ENCODE measurements at regions not wholly inside any gene's neighbourhood (a gene's known extent, or its start where the extent isn't known, plus 50 kb on each side); places are given as distances from the start of the nearest gene placed in this dataset.
"Not testable (repeated sequence)": the region's sequence is repeated elsewhere in the genome, so short reads cannot be mapped to it uniquely, and the experiment has no call there.

- DNase-seq (ENCODE audit: low read depth, low spot score) = no peak
- Histone ChIP-seq H3K27me3 (ENCODE audit: insufficient read depth, insufficient read length) (peaks cover 4% of the 10 kb centered on the region), H3K4me1 (ENCODE audit: insufficient read depth, insufficient read length) (no peaks in the 10 kb centered on the region), H3K9me3 (ENCODE audit: insufficient read depth, low read length) (peaks cover 38% of the 10 kb centered on the region; the same call in 1 of the 2 replicates), H3K36me3 (ENCODE audit: insufficient read depth, insufficient read length, low read length) (no peaks in the 10 kb centered on the region), H3K9ac (ENCODE audit: insufficient read length, low read depth) (no peak overlapping the region), H3K4me3 (ENCODE audit: insufficient read length, low read depth) (no peak overlapping the region)
- no peak for TF ChIP-seq ZNF274 (IDR thresholded peaks at IDR 0.05; ENCODE audit: low read depth, low read length)
- TF ChIP-seq SUZ12 (IDR thresholded peaks at IDR 0.05; ENCODE audit: extremely low read depth, insufficient read depth, insufficient read length) = no peak
- no peak for TF ChIP-seq YY1 (IDR thresholded peaks at IDR 0.05; ENCODE audit: insufficient read depth, insufficient read length)
These were observed 94.2 kb downstream of the PRKAB2 start for GRCh38 chr1:147077936-147078605.

GRCh38 chr1:147077523-147077922, 94.7 kb downstream of the PRKAB2 start:
- TF ChIP-seq YY1 (IDR thresholded peaks at IDR 0.05; ENCODE audit: insufficient read depth, insufficient read length) (no peak), SUZ12 (IDR thresholded peaks at IDR 0.05; ENCODE audit: extremely low read depth, insufficient read depth, insufficient read length) (no peak), ZNF274 (IDR thresholded peaks at IDR 0.05; ENCODE audit: low read depth, low read length) (no peak)
- Histone ChIP-seq H3K9ac (ENCODE audit: insufficient read length, low read depth) (no peak overlapping the region), H3K4me3 (ENCODE audit: insufficient read length, low read depth) (no peak overlapping the region), H3K9me3 (ENCODE audit: insufficient read depth, low read length) (peaks cover 38% of the 10 kb centered on the region; the same call in 1 of the 2 replicates), H3K4me1 (ENCODE audit: insufficient read depth, insufficient read length) (no peaks in the 10 kb centered on the region), H3K27me3 (ENCODE audit: insufficient read depth, insufficient read length) (peaks cover 9% of the 10 kb centered on the region), H3K36me3 (ENCODE audit: insufficient read depth, insufficient read length, low read length) (no peaks in the 10 kb centered on the region)
- DNase-seq (ENCODE audit: low read depth, low spot score) = no peak

DNA sequence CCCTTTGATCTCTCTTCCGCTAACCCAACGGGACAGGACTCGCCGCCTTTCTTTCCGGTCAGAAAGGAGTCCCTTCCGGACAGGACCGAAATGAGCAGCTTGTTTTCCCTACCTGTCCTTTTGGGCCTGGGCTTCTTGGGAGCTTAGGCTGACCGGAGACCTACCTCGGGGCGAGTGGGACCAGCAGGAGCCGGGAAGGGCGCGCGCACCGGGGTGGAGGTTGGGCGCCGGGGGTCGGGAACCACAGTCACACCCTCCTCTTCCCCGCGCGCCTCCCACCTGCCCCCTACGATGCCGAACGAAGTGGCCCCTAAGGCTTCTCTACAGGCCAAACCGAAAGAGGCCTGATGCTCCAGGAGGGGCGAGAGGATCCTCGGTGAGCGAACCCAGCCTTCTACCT, 95.2 kb downstream of the PRKAB2 start:
- H3K4me3 ChIP-seq (ENCODE audit: insufficient read length, low read depth) = no peak overlapping the region
- H3K27me3 ChIP-seq (ENCODE audit: insufficient read depth, insufficient read length) = peaks cover 13% of the 10 kb centered on the region
- no peaks in the 10 kb centered on the region for H3K4me1 ChIP-seq (ENCODE audit: insufficient read depth, insufficient read length)
- no peak overlapping the region for H3K9ac ChIP-seq (ENCODE audit: insufficient read length, low read depth)
- no peak for TF ChIP-seq SUZ12 (IDR thresholded peaks at IDR 0.05; ENCODE audit: extremely low read depth, insufficient read depth, insufficient read length)
- no peak for TF ChIP-seq YY1 (IDR thresholded peaks at IDR 0.05; ENCODE audit: insufficient read depth, insufficient read length)
- no peak for TF ChIP-seq ZNF274 (IDR thresholded peaks at IDR 0.05; ENCODE audit: low read depth, low read length)
- peaks cover 38% of the 10 kb centered on the region; the same call in 1 of the 2 replicates for H3K9me3 ChIP-seq (ENCODE audit: insufficient read depth, low read length)
- no peak for DNase-seq (ENCODE audit: low read depth, low spot score)
- H3K36me3 ChIP-seq (ENCODE audit: insufficient read depth, insufficient read length, low read length) = no peaks in the 10 kb centered on the region

DNA sequence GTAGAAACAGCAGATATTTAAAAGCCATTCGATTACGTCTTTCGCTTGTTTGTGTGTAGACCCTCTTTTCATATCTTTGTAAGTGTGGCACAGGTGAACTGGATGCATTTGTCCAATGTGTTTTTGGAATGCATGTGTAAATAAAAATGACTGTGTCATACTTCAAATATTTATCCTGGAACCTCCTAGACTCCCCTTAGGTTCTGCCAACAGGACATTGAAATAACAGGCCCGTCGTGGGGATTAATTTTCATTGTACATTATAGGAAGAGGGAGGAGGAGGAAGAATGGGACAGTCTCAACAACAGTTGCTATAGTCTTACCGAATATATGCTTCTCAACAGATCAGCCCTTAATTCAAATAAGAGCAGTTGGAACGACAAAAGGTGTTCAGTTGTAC, 95.8 kb downstream of the PRKAB2 start:
- no peak overlapping the region for H3K4me3 ChIP-seq (ENCODE audit: insufficient read length, low read depth)
- TF ChIP-seq SUZ12 (IDR thresholded peaks at IDR 0.05; ENCODE audit: extremely low read depth, insufficient read depth, insufficient read length) (no peak), ZNF274 (IDR thresholded peaks at IDR 0.05; ENCODE audit: low read depth, low read length) (no peak), YY1 (IDR thresholded peaks at IDR 0.05; ENCODE audit: insufficient read depth, insufficient read length) (no peak)
- DNase-seq (ENCODE audit: low read depth, low spot score) = no peak
- H3K4me1 ChIP-seq (ENCODE audit: insufficient read depth, insufficient read length) = no peaks in the 10 kb centered on the region
- no peak overlapping the region for H3K9ac ChIP-seq (ENCODE audit: insufficient read length, low read depth)
- no peaks in the 10 kb centered on the region for H3K36me3 ChIP-seq (ENCODE audit: insufficient read depth, insufficient read length, low read length)
- H3K27me3 ChIP-seq (ENCODE audit: insufficient read depth, insufficient read length) = peaks cover 17% of the 10 kb centered on the region
- H3K9me3 ChIP-seq (ENCODE audit: insufficient read depth, low read length) = peaks cover 38% of the 10 kb centered on the region; the same call in 1 of the 2 replicates

GRCh38 chr1:147072482-147073432, 99.5 kb downstream of the PRKAB2 start:
- no peaks in the 10 kb centered on the region for H3K4me1 ChIP-seq (ENCODE audit: insufficient read depth, insufficient read length)
- no peak overlapping the region for H3K4me3 ChIP-seq (ENCODE audit: insufficient read length, low read depth)
- TF ChIP-seq ZNF274 (IDR thresholded peaks at IDR 0.05; ENCODE audit: low read depth, low read length) (no peak), YY1 (IDR thresholded peaks at IDR 0.05; ENCODE audit: insufficient read depth, insufficient read length) (no peak), SUZ12 (IDR thresholded peaks at IDR 0.05; ENCODE audit: extremely low read depth, insufficient read depth, insufficient read length) (no peak)
- H3K27me3 ChIP-seq (ENCODE audit: insufficient read depth, insufficient read length) = peaks cover 17% of the 10 kb centered on the region
- H3K36me3 ChIP-seq (ENCODE audit: insufficient read depth, insufficient read length, low read length) = no peaks in the 10 kb centered on the region
- no peak for DNase-seq (ENCODE audit: low read depth, low spot score)
- peaks cover 10% of the 10 kb centered on the region; the same call in 1 of the 2 replicates for H3K9me3 ChIP-seq (ENCODE audit: insufficient read depth, low read length)
- H3K9ac ChIP-seq (ENCODE audit: insufficient read length, low read depth) = peak overlapping the region; percentile 45

DNA sequence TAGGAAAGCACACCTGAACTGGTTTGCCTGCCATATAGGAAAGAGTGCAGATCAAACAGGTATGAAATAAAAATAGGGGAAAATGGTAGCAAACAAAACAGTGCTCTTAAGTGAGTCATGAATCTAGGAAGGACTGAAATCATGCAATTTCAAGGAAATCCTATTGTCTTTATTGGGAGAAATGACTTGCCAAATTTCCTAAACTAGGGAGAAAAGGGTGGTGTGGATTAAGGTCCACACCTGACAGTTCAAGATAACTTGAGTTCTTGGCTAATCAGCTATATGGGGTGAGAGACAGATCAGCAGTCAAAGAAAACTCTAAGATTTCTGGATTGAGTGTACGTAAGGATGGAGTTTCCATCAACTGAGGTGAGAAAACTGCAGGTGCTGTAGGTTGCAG, 101.1 kb downstream of the PRKAB2 start:
- DNase-seq (ENCODE audit: low read depth, low spot score) = no peak
- no peak overlapping the region for H3K9ac ChIP-seq (ENCODE audit: insufficient read length, low read depth)
- H3K27me3 ChIP-seq (ENCODE audit: insufficient read depth, insufficient read length) = peaks cover 17% of the 10 kb centered on the region
- no peak for TF ChIP-seq YY1 (IDR thresholded peaks at IDR 0.05; ENCODE audit: insufficient read depth, insufficient read length)
- no peak for TF ChIP-seq ZNF274 (IDR thresholded peaks at IDR 0.05; ENCODE audit: low read depth, low read length)
- no peak for TF ChIP-seq SUZ12 (IDR thresholded peaks at IDR 0.05; ENCODE audit: extremely low read depth, insufficient read depth, insufficient read length)
- H3K4me3 ChIP-seq (ENCODE audit: insufficient read length, low read depth) = no peak overlapping the region
- H3K4me1 ChIP-seq (ENCODE audit: insufficient read depth, insufficient read length) = no peaks in the 10 kb centered on the region
- no peaks in the 10 kb centered on the region for H3K9me3 ChIP-seq (ENCODE audit: insufficient read depth, low read length)
- no peaks in the 10 kb centered on the region for H3K36me3 ChIP-seq (ENCODE audit: insufficient read depth, insufficient read length, low read length)

DNA sequence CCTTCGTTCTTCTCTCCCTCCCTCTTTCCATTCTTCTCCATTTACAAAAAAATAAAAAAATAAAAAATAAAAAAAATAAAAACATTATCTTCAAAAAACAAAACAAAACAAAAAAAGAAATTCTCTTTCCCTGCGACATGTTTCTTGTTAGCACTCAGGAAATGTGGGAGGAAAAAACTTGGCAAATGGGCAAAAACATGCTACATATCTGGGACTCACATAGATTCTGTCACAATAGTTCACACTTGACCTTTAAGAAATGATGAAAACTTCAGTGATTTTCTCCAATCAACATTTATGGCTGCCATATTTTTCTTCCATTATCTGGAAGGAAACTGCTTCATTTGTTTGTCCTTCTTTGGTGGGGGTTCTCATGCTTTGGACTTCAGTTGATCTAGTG, 109.3 kb downstream of the PRKAB2 start:
- H3K9me3 ChIP-seq (ENCODE audit: insufficient read depth, low read length) = peaks cover 36% of the 10 kb centered on the region
- DNase-seq (ENCODE audit: low read depth, low spot score) = no peak
- no peaks in the 10 kb centered on the region for H3K4me1 ChIP-seq (ENCODE audit: insufficient read depth, insufficient read length)
- H3K9ac ChIP-seq (ENCODE audit: insufficient read length, low read depth) = no peak overlapping the region
- TF ChIP-seq SUZ12 (IDR thresholded peaks at IDR 0.05; ENCODE audit: extremely low read depth, insufficient read depth, insufficient read length) = no peak
- no peak for TF ChIP-seq ZNF274 (IDR thresholded peaks at IDR 0.05; ENCODE audit: low read depth, low read length)
- no peak for TF ChIP-seq YY1 (IDR thresholded peaks at IDR 0.05; ENCODE audit: insufficient read depth, insufficient read length)
- no peaks in the 10 kb centered on the region for H3K27me3 ChIP-seq (ENCODE audit: insufficient read depth, insufficient read length)
- H3K4me3 ChIP-seq (ENCODE audit: insufficient read length, low read depth) = no peak overlapping the region
- no peaks in the 10 kb centered on the region for H3K36me3 ChIP-seq (ENCODE audit: insufficient read depth, insufficient read length, low read length)

DNA sequence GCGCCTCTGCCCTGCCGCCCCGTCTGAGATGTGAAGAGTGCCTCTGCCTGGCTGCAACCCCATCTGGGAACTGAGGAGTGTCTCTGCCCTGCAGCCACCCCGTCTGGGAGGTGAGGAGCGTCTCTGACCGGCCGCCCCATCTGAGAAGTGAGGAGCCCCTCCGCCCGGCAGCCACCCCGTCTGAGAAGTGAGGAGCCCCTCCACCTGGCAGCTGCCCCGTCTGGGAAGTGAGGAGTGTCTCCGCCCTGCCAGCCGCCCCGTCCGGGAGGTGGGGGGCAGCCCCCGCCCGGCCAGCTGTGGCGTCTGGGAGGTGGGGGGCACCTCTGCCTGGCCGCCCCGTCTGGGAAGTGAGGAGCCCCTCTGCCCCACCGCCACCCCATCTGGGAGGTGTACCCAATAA, 110.4 kb downstream of the PRKAB2 start:
- H3K4me1 ChIP-seq (ENCODE audit: insufficient read depth, insufficient read length); H3K36me3 ChIP-seq (ENCODE audit: insufficient read depth, insufficient read length, low read length); H3K9ac ChIP-seq (ENCODE audit: insufficient read length, low read depth); H3K4me3 ChIP-seq (ENCODE audit: insufficient read length, low read depth); H3K27me3 ChIP-seq (ENCODE audit: insufficient read depth, insufficient read length); DNase-seq (ENCODE audit: low read depth, low spot score): not testable (repeated sequence)
- H3K9me3 ChIP-seq (ENCODE audit: insufficient read depth, low read length) = peaks cover 43% of the 10 kb centered on the region
